Cerebellar nuclear complex (tissue), 1 donor: ENCODE measurements at regions not wholly inside any gene's neighbourhood (a gene's known extent, or its start where the extent isn't known, plus 50 kb on each side); places are given as distances from the start of the nearest gene placed in this dataset.

Source experiments
- DNase-seq, 2 experiments: peaks; one replicate each; lab custom pipeline; 2025; lab: John Stamatoyannopoulos, UW

DNA sequence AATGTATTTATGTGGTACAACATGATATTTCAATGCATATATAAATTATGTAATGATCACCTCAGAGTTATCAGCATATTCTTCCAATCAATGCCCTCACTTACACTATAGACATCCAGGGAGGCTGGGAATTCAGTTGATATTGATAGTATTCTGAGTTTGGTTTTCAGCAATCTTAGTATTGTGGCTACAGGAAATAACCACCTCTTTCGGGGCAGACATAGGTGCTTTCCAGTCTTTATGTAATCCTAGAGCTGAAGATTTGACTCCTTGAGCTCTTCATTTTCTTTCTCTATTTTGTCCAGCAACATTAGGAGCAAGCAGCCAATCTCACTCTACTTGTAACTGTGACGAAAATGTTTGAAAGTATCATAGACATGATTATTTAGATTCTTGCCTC lies 712.7 kb upstream of the KIRREL3 start:
- no peak for DNase-seq

DNA sequence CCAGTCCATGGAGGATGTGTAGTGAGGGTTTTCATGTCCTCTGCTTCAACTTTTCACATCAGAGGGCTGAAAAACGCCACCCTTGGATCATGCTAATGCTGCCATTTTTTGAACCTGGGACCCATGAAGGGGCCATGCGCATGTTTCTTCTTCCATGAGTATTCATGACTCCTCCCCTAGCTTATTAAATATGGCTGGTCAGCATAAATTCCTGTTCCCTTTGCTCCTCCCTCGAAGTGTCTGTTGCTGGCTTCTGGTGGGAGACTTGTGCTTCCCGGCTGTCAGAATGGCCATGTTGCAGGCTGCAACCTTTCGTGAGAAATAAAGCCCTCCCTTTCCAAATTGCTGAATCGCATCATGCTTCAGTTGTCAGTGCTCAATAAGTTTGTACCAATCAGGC lies 711.2 kb upstream of the KIRREL3 start:
- DNase-seq: no peak

DNA sequence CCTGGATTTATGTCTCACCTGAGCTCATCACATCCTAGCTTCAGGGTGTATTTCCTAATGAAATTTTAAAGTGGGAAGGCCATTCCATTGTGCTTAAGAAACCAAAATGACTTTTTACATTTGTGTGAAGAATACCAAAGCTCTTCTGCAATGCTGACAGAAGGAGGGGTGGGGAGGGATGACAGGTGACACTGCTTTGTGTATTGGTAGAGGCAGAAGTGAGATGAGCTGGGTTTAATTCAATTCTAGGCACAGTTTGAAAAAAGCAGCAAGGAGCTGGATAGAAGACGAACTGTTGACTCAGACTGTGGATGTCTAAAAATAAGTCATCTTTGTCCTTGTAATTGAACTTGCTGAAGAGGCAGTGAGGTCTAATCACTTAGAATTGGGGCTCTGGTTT lies 710.3 kb upstream of the KIRREL3 start:
- no peak for DNase-seq

DNA sequence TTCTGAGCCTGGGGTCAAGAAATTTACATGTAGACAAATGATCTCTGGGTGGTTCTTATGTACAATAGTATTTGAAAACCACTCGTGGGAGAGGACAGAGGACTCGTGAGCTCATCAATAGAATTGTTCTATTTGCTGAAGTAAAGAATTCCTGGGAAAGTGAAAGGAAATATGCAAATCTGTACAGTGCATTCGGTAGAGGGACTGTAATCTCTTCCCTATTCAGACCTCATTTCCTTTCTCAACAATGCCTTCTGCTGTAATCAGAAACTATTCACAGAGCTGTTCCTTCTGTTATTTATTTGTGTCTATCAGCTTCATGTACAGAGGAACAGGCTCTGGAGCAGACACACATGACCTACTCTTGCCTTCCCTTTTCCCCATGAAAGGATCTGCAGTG lies 709.4 kb upstream of the KIRREL3 start:
- DNase-seq: no peak

DNA sequence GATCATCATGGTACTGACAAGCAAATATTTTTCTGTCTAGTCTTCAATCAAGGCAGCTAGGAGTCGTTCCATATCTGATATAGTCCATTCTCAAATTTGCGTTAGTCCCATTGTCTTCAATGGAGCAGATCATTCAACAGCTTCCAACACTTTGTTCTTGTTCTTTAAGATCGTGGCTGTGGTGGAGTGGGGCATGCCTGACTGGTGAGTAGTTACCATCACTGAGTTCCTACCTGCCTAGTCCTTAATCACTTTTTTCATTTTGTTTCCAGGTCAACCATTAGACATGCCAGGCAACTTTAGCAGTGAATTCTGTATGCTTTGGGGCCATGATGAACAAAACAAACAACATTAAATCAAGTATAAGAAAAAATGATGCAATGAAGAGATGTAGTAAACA lies 693.1 kb upstream of the KIRREL3 start:
- DNase-seq: no peak

DNA sequence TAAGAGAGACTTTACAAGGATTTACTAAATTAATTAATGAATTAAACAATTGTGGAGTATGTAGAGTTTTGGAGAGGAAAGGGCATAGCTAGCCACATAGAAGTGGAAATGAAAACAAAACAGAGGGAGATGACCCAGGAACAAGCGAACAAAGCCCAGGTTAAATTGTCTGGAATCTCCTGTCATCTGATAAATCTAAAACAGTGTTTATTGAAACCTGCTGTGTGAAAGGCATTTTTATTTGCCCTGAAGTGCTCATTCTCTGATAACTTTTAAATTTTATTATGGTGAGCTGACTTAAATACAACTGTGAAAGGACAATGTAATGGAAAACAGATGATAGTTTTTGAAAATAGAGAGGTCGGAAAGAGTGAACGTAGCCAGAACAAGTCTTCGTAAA lies 682.8 kb upstream of the KIRREL3 start:
- no peak for DNase-seq

DNA sequence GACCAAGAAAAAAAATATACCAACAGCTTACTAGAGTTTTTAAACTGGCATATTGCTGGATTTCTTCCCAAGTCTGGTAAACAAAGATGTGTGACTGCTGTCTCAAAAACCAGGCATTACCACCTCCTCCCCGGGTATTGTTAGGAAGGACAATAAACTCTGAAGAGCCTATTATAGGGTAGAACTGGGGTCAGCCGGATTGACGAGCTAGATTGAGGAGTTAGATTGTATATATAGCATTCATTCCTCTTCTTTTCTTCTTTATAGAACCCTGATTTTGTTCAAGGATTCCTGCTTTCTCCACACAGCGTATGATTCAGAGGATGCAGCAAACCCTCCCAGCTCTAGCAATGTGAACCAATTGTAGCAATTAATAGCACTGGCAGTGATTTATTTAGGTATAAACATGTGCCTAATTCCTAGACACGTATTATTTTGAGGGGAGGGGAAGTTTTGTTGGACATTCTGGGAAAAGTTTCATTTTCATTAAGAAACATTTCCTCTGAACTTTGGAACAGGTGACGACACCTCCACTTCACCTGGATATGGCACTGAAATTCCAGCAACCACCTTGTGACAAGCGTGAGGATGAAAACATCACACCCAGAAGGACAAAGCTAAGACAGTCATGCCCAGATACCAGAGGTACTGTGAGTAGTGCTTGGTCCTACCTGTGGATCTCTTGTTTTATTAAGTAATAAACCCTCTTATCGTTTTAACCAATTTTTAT lies 679.4 kb upstream of the KIRREL3 start:
- DNase-seq: no peak

DNA sequence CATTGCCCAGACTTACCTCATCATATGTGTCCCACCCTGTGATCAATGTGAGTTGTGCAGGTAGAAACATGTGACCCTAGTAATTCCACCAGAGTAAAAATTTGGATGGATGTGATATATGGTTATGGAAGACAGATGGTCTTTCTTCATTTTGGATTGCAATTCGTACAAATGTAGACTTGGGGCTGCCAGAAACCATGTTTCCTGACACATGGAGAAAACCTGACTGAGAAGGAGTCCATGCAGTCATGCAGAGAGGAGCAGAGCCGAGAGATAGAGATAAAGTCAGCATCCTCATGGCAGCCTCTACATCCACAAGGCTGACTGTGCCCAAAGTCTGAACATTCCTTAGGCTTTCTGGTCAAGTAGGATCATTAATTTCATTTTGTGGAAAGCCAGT lies 678.1 kb upstream of the KIRREL3 start:
- DNase-seq: no peak

DNA sequence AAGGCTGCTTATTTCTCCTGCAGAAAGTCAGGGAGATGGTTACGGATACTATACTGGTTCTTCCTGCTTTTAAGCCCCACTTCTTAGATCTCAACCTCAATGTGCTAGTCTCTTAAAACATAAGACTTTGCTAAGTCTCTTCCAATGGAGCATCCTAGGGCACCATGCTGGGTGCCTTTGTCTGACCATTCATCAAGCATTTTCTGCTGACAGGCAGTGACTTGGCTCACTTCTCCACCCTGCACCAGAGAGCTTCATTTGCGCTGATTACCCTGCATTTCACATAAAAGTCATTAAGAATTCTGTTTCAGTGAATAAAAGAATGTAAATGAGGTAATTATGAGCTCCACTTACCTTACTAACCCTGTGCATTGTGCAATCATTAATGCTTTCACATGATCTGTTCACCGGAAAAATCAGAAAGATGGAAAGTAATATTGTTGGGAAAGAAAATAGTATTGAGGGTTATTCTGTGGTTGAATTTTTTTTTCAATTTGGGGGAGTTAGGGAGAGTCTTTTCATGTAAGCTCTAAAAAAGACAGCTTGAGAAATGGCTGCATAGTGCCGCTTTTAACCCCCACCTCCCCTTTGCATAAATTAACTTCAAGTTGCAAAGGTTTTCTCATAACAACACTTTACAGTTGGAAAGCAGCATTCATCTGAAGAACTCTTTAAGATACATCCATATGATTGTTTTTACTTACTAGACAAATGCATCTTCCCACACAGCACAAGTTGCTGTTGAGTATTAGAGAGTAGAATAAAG lies 677.3 kb upstream of the KIRREL3 start:
- no peak for DNase-seq

DNA sequence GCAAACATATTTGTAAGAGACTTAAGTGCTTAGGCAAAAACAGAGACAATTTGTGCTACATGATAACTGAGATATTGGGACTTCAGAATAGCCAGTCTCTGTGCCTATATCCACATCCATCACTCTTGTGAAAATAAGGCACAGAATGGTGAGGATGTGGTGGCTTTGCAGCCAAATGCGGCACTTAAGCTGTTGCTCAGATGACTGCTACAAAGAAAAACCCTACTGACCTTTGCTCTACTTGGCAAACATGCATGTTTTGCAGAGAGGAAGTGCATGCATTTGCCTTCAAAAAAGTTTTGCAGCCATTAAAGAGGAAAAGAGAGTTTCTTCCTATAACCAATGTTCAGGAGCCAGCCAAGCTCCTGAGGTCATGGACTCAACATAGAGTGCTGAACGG lies 675.0 kb upstream of the KIRREL3 start:
- no peak for DNase-seq

DNA sequence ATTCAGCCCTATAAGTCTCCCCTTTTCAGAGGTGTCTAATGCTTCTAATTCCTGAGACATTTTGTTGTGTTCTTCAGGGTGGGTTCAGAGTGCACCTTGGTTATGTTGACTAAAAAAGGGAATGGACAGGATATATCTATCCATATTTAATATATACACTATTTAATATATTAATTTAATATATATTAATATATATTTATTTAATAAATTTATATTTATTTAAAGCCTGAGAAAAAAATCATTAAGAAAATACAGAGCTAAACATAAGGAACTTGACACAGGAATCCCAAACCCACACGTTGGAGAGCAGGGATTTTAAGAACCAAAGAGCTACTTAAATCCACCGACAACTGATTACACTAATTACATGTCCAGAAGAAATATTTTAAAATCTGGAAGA lies 674.2 kb upstream of the KIRREL3 start:
- no peak for DNase-seq

DNA sequence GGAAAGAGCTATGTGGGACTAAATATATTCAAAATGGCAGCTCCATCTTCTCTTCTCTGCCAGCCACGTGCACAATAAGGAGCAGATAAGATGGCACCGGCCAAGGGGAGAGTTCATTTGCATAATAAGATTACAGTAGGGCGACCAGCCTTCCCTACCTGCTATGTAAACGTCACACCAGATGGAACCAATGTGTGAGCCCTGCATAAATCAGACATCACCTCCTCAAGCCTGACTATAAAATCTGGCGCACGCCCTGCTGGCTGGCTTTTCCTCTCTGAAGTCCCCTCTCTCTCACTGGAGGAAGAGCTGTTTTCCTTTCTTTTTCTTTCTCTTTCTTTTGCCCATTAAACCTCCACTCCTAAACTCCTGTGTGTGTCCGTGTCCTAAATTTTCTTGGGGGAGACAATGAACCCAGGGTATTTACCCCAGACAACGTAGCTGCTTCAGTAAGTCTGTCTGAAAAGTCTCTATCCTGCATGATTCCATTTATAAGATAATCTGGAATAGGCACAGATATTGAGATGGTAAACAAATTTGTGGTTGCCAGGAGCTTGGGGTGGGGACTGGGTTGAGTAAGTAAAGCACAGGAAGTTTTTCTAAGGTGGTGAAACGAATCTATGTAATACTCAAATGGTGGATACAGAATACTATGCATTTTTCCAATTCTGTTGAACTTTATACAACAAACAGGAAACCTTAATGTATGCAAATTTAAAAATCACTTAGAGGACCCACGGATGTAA lies 670.0 kb upstream of the KIRREL3 start:
- no peak for DNase-seq

DNA sequence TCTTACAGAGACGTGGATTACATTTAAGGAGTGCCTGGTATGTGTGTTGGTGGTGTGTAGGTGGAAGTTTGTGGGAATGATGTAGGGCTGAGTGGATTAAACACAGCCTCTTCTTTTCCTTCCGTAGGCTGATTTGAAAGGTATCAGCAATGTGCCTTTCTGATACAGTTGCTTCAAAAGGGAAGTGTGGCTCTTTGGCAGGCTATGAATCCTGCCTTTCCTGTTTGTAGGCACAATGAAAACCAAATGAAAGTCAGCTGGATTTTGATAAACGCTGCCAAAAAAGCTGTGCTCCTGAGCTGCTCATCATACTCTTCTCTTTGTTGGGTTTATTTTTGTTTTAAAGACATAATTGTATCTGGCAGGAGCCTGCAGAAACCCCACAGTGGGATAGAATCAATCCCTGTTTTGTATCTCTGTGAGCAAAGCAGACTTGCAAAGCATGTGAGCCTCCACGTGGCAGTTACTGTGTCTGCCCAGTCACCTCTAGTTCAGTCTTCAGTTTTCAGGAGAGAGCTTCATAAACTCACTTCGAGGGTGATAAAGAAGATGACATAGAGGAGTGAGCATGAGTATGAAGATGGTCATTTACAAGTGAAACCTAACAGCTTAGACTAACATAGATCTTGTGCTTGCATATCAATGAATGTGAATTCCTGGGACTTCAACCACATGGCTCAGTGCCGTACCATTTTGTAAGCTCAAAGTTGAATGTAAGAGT lies 655.7 kb upstream of the KIRREL3 start:
- DNase-seq: no peak

DNA sequence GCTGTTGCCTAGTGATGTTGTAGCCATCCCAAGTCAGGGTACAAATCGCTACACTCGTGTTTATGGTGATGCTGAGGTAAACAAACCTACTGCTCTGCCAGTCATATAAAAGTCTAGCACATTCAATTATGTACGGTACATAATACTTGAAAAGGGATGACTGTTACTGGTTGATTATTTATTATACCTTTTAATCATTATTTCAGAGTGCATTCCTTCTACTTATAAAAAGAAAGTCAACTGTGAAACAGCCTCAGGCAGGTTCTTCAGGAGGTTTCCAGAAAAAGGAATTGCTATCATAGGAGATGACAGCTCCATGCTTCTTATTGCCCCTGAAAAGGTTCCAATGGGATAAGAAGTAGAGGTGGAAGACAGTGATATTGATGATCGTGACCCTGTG lies 652.5 kb upstream of the KIRREL3 start:
- no peak for DNase-seq

DNA sequence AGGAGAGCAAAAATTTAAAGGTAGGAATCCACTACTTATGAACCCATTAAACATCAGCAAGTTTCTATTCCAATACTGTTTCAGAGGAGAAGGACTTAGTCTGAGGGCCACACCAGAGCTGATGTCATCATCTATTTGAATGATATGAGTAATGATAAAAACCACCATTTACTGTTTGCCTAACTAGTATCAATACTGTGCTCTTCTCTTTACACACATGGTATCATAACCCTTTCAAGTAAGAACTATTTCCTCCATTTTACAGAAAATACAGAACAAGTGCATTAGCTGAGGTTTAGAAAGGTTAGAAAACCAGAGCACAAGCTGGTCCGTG lies 651.3 kb upstream of the KIRREL3 start:
- DNase-seq: no peak

DNA sequence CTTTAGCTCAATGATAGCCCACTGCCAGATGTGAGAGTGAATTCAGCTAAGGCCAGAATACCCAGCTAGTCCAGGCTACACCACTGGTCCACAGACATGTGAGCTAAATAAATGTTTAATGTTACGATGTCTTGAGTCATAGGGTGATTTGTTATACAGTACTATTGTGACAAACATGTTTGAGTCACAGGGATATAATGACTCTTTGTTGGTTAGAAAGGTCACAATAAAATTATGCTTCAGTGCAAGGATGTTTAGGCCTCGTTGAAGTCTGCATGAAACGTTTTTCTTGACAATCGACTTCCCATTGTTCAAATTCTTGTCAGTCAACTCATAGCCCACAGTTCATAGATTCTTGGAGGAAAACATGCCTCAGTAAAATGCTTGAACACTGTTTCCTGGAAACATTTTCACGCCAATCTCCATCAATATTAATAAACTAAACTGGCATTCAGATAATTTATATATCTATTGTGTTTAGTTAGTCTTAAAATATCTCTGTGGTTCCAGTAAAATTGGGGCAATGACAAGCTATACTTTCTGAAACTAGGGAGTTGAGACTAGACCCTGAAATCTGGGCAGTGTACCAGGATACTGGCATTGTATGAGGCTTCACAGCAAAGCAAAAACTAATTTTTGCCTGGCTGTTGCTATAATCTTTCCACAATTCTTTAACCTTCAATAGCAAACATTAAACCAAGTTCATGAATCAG lies 650.8 kb upstream of the KIRREL3 start:
- DNase-seq: no peak

DNA sequence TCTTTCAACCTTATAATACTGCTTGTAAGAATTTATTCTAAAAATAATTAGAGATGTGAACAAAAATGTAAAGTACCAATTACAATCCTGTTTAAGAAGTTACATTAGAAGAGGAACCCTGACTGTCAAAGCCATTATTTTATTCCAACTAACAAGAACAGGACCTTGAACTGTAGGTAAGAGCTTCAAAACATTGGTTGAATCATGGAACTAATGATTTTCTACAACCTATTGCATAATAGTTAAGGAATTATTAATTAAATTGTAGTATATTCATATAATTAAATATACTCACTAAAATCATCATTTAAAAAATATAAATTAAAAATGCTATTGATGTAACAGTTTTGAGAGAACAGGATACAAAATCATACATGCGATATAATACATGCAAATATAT lies 649.4 kb upstream of the KIRREL3 start:
- no peak for DNase-seq

DNA sequence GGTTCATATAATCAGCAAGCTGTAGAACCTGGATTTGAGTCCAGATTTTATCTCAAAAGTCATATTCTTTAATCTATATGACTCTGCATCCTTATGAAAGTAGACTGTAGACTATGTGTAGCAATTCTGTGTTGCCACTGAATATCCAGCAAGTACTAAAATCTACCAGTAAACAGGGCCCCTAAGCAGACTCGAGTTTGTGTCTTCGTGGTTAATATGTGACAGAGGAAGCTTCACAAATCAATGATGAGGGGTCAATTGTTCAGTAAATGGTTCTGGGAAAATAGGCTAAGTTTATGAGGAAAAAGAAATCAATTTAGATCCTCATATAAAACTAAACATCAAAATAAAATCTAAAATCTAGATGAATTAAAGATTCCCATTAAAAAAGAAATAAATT lies 648.5 kb upstream of the KIRREL3 start:
- no peak for DNase-seq

DNA sequence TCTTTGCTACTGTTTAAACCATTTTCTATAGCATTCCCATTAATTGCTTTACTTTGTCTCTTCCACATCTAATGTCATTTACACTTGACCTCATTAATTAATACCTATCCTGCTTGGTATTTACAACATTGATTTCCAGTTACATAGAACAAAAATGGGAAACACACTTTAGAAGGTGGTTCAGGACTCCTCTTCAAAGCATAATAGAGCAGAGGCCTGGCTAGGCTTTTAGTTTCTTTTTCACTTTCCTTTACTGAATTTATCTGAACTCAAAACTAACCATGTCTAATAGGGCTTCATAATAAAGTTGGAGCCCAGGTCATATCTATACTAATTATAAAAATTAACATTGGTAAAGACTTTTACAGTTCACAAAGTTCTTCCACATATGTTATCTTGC lies 648.0 kb upstream of the KIRREL3 start:
- DNase-seq: no peak

DNA sequence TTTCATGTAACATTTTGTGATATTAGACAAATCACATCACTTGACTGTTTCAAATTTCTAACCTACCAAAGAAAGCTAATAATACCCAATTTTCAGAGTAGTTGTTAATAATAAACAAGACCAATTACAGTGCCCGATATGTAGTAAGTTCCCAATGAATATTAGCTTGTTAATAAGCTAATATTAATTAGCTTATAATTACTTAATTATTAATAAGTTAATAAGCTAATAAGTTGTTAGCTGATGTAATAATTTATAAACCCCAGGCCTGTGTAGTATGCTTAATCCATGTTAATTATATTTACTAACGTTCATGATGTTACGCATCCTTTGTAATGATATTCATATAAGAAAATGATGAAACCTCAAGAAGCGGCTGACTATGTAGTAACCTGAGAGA lies 643.8 kb upstream of the KIRREL3 start:
- no peak for DNase-seq

DNA sequence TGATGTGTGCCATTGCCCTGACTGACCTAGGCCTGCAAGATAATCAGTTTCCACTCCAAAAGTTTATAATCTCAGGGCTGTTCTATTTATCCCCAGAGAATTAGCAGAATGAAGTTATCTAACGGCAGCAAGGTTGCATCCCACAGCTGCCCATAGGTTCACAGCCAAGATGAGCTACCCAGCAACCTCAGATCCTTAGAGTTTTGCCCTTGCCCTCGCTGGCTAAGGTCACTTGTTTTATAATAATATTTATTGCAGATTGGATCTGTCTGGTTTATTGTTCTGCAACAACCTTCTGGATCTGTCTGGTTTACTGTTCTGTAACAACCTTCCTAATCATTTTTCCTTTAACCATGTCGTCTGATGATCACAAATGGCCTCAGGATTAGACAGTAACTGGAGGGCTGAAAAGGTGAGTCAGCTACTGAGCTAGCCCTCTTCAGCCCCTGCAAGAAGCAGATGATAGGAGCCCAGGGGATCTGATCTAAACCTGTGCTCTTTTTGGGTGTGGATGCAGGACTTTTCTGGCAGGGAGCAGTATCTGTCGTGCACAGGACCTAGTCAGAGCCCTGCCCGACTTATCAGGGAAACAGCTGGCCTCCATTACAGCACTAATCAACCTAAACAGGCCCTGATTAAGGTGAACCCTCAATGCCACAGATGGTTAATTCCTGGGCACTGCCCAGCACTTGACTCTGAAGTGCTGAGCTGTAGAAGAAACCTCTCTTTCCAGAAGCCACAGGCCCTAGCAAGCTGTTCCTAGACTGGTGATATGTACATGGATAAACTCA lies 642.9 kb upstream of the KIRREL3 start:
- no peak for DNase-seq
